Keratinocyte (primary cell): ENCODE measurements at regions not wholly inside any gene's neighbourhood (a gene's known extent, or its start where the extent isn't known, plus 50 kb on each side); places are given as distances from the start of the nearest gene placed in this dataset.

Source experiments
- CTCF ChIP-seq, 3 experiments: IDR thresholded peaks in 1 of 3; conservative IDR thresholded peaks in 1 of 3; optimal IDR thresholded peaks in 1 of 3; 2 replicates in 2 of 3; 3 replicates in 1 of 3; pipeline versions ENCODE3 to v1.5.1; 2011; ENCODE audit warnings: low read length in 3 of 3, mild to moderate bottlenecking in 3 of 3, moderate library complexity in 2 of 3, control low read depth in 1 of 3, inconsistent platforms in 1 of 3; ENCODE audit not compliant: insufficient read depth in 2 of 3; ENCODE audit errors: extremely low read depth in 1 of 3
- EZH2 ChIP-seq: IDR thresholded peaks from one replicate; pipeline ENCODE4 v1.6.1; 2012; ENCODE audit warnings: inconsistent platforms, mild to moderate bottlenecking, low read length, moderate library complexity

DNA sequence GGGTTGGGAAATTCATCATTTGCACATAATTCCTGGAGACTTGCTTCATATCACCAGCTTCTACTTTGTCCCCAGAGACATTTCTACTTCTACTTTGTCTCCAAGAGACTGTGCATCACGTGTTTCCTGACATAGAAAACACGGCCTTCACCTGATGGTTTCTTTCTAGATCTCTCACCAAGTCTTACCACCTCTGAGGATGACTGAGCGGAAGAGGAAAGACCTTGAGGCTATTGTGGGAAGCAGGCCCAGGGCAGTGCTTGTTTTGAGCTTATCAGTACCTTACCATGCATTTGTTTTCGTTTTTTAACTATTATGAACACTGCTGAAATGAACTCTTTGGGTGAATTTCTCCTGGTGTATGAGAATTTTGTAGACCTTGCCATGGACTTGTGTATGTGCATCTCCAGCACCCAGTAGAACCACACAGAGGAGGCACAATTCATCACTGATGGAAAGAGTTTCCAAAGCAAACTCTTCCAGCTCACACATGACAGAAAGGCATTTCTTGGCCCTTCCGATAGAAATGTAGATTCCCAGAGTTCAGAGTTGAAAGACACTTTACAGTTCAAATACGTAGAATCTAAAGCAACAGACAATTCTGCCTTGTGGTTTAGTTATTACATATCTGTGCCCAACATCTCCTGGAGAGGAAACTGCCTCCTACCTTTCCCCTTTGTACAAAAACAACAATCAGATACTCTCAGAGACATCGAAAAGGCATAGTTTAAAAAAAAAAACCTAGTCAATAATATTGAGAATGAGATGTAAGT is 434.7 kb downstream of the FUT8 start:
- TF ChIP-seq CTCF (optimal IDR thresholded peaks at IDR 0.05 in 1 of 3, IDR thresholded peaks at IDR 0.05 in 1 of 3, conservative IDR thresholded peaks at IDR 0.05 in 1 of 3; ENCODE audit: extremely low read depth in 1 of 3, insufficient read depth in 2 of 3, low read length in 3 of 3): no peak
- TF ChIP-seq EZH2: no peak
